C4-2B (cell line): ENCODE measurements at regions not wholly inside any gene's neighbourhood (a gene's known extent, or its start where the extent isn't known, plus 50 kb on each side); places are given as distances from the start of the nearest gene placed in this dataset.

Experiments
- CTCF ChIP-seq: fragments of 450-650 bp; conservative IDR thresholded peaks from 2 replicates; pipeline ENCODE4 v1.5.1; 2017; ENCODE audit warnings: mild to moderate bottlenecking
- ZFX ChIP-seq: fragments of 450-650 bp; IDR thresholded peaks from 2 replicates; pipeline ENCODE4 v1.6.1; 2017

GRCh38 chr2:132252191-132252893 is 90.6 kb upstream of the ANKRD30BL start:
- TF ChIP-seq CTCF (no peak), ZFX (no peak)
